DMS53 treated with DMSO at 0.1 percent for 48 hours (cell line): ENCODE measurements at regions not wholly inside any gene's neighbourhood (a gene's known extent, or its start where the extent isn't known, plus 50 kb on each side); places are given as distances from the start of the nearest gene placed in this dataset.
"Not testable (repeated sequence)": the region's sequence is repeated elsewhere in the genome, so short reads cannot be mapped to it uniquely, and the experiment has no call there.

ENCODE experiments used
- DNase-seq: peaks from one replicate; lab custom pipeline; 2025; ENCODE audit not compliant: unreplicated experiment; lab: John Stamatoyannopoulos, UW

DNA sequence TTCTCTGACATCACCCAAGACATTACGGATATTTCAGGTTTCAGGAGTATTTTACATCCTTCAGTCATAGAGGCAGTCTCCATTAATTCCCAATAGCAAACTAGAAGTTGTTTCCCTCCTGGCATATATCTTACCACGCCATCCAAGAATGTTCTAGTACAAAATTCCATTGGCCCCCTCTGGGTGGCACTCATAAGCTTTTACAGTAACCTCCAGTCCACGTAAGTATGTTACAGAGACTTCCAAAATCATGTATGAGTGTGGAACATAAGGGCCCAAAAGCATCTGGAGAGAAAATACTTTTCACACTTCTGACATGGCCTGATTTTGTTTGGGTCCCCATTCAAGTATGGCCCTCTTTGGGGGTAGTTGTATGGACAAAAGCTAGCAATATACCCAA is 58.1 kb upstream of the DHRS4 start:
- no peak for DNase-seq

GRCh38 chr14:23896609-23897153 is 56.9 kb upstream of the DHRS4 start:
- no peak for DNase-seq

DNA sequence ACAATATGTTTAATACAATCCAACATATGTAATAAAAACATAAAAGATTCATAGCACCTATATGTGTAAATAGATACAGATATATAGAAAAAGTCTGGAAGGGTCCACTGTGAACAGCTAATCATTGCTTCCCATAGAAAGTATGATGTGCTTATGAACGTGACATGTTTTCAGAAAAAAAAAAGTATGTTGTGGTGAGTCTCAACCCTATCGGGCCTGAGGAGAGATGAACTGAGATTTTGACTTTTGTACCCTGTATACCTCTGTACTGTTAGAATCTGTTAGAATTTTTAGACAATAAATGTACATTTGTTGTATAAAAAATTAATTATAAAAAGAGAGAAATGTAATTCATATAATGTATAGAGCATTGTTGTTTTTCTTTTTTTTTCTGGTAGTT is 56.3 kb upstream of the DHRS4 start:
- not testable (repeated sequence) for DNase-seq

GRCh38 chr14:23898359-23898758 is 55.2 kb upstream of the DHRS4 start:
- not testable (repeated sequence) for DNase-seq

DNA sequence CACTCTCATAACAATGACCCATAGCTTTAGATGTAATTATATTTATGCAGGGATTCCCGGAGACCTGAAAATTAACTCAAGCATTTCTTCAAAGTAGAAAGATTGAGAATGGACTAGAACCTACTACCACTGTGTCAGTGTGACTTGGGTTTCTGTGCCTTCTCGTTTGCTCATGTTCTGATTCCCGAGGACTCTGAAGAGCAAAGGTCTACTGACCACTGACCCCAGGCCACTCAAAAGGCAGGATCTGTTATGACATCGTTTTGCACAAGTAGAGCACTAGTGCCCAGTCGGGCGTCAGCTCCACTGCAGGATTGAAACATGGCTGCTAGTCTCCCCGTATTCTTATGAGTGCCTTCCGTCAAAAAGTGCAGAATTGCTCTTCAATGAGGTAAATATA is 53.8 kb upstream of the DHRS4 start:
- no peak for DNase-seq

- no peak for DNase-seq
Measured at GRCh38 chr14:23903442-23903841, 50.1 kb upstream of the DHRS4 start.
